Kasumi-1 (cell line): ENCODE measurements at regions not wholly inside any gene's neighbourhood (a gene's known extent, or its start where the extent isn't known, plus 50 kb on each side); places are given as distances from the start of the nearest gene placed in this dataset.
A peak's percentile ranks its signal among the peaks of the same experiment; 100 is the strongest.

Experiments
- DNase-seq, 2 experiments: peaks; one replicate each; lab custom pipeline; 2025; lab: John Stamatoyannopoulos, UW

DNA sequence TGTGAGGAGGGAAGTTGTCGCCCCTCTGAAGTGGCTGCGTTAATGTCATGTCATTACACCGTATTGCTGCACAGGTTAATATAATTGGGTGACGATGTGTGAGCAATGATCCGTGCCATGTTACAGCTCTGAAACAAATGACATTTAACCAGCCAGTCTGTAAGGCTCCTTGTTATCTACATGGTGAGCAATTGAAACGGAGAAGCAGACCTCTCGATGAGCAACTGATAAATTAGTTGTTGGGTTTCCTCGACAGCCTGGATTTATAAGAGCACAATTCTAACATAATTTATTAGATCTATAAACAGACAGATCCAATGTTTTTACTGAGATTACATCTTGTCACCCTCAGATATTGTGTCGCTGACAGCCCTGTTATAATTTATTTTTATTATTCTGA lies 49.9 kb upstream of the MAFB start:
- DNase-seq = no peak

DNA sequence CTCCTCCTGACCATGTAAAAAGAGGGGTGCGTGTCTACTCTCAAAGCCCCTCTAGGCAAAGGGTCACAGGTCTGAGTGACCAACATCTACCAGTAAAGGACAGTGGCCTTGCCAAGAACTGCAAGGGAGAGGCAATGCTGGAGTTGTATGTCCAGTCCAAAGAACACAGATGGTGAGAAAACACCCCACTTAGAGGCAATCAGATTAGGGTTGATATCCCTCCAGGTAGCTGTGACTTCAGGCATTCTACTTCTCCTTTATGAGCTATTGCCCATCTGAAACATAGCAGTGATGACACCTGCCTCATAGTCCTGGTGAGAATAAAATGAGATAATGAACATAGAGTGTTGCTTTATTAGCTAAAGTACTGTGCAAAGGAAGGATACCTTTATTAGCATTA lies 50.8 kb upstream of the MAFB start:
- DNase-seq = no peak

DNA sequence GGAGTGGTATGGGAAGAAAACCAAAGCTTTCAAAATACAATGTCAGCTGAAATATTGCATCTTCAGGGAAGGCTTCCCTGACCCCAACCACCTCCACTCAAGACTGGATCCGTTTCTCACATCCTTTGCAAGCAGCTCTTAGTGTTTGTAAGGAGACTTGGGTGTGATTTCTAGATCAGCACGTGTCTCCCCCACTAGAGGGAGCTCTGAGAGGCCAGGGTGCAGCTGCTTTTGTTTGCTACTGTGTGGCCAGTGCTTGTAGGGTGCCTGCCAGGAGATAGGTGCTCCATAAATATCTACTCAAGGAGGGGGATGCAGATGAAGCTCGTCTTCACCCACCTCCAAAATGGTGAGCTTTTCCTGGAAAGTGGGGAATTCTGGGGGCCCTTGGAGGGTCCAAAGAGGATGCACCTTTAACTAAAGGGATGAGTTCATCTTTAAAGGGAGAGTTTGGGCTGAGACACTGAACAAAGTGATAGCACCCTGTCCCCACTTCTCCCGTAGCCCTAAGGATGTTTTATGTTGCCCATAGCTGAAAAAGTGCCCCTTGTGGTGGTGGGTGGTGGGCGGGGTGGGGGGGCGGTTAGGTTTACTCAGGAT lies 52.6 kb upstream of the MAFB start:
- DNase-seq = peak; percentile 63 to 64

DNA sequence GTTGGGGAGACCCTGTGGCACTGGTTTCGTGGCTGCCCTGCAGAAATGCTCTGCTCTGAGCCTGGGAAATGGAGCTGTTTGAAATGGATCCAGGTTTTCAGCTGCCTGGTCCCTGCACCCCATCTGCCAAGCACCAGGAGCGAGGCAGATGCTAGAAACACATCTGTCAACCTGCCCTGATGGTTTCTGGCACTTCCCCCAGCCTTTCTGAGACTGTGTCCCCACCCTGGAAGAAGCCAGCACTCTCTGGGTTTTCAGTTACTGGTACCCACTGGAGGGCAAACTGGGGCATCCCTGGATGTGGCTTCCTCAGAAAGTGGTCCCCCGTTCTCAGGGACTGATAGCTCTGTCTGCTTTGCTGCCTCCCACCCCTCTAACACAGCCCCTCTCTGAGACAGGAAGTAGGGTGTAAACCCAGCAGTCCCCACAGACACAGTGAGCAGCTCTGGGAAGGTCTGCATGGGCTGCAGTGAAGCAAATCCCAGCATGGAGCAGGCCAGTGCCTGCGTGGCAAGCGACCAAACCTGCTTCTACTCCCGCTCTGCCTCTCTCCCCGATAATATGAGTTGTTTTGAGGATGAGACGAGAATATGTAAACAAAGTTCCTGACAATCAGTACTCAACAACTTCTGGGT lies 54.2 kb upstream of the MAFB start:
- DNase-seq = no peak

DNA sequence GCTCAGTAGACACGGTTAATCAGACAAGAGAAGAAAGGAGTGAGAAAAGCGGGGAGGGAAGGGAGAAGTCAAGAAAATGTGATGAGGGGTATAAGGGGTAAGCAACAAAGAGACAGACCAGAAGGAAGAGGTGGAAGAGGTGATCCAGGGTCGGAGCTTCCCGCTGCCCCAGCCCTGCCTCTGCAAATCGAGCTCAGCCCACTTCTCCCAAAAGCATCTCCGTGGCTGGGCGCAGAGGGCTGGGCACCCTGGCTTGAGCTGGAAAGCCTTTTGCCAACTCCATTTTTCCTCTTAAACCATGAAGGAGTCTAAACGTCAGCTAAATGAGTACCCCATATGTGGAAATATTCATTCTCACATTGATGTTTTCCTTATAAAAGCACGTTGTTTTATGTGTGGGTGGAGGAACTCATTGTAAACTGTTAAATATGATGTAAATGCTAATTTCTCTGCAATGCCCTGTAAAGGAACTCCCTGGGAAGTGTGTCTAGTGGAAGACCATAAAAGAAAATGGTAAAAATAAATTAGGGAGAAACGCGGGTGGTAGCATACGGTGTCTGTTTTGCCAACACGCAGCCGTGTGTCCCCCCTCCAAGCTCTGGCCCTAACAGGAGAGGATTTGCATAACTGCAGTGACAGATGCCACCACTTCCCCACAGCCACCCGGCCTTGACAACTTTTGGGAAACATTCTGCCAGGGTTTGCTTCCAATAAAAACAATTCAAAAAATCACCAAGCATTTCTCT lies 55.2 kb upstream of the MAFB start:
- DNase-seq = peak in 1 of 2 experiments; percentile 4

DNA sequence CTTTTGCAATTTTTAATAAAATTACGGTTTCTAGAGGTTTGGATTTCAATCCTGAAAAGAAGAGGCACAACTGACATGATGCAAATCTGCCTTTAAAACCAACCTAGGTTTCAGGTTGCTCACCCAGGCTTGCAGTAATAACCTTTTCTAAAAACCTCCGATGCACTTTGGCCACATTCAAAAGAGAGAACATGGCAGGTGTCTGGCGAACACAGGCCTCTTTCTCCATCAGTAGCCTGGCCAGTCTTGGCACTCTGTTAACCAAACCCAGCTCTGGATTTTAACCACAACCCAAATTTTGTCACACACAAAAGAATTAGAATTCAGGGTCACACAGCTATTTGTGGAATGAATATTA lies 55.8 kb upstream of the MAFB start:
- no peak for DNase-seq

DNA sequence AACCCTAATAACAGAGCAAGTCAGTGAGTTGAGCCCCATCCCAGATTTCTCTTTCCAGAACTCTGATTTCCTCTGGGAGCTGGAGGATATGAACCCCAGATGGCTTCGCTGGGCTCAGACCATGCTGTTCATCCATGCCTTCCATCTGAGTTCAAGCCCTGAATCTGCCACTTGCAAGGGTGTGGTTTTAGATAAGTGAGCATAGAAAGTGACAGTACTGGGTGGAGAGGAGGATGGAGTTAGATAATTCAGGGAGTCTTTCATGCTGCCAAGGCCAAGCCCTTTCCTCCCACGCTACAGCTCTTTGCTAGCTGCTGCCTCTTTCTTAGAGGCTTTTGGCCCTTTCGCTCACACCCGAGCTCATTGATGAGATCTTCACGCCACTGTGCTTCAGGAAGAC lies 57.2 kb upstream of the MAFB start:
- no peak for DNase-seq

DNA sequence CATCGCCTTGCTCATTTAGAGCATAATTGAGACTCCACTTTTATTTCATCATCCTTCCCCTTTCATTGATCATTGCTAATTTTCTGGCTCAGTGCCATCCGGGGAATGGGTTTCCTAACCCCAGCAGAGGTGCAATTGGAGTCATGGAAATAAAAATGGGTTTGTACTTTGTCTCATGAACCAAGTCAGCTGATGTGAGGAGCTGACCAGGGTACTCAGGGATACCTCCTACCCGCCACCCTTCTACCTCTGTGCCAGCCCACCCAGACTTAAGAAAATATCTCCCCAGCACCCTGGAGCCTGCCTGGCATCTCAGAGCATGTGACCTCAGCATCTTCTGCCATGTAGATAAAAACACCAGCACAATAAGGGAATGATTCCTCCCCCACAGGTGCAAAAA lies 59.1 kb upstream of the MAFB start:
- DNase-seq = no peak

DNA sequence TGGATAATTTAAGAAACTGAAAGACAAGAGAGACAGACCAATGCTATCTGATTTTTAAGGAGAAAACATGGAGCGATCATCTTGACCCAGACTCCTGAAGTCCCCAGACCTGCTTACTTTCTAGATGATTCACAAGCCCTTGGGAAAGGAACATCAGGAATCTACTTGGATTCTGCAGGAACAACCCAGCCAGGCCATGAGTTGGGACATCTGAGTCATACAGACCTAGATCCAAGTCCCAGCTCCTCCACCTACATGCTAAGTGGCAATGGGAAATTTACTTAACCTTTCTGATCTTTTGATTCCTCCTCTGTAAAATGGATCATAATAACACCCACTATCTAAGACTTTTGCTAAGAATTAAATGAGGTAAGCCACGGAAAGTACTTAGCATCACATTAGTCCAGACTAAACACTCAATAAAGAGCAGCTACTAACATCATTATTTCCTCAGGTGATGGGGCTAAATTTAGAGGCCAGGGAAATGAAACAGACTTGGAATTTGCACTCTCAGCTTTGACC lies 61.0 kb upstream of the MAFB start:
- no peak for DNase-seq

DNA sequence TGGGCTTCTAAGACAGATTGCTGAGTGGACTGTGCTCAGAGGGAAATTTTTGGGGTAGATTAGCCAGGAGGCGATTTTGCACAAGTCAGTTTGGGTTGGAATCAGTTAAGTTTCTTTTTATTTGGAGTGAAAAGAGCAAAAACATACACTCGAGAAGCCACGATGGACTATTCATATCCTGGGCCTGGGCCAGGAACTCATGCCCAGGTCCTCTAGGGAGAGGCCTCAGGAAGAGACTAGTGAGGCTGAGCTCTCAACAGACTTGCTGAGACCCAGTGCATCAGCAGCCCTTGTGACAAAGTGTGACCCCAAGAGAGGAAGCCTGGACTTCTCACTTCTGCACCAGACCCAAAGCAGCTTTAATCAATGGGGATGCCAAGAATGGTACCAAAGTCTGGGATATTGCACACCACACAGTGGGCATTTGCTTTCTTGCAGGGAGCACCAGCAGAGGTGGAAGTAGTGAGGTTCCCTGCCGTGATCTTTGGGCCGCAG lies 61.6 kb upstream of the MAFB start:
- DNase-seq = no peak

DNA sequence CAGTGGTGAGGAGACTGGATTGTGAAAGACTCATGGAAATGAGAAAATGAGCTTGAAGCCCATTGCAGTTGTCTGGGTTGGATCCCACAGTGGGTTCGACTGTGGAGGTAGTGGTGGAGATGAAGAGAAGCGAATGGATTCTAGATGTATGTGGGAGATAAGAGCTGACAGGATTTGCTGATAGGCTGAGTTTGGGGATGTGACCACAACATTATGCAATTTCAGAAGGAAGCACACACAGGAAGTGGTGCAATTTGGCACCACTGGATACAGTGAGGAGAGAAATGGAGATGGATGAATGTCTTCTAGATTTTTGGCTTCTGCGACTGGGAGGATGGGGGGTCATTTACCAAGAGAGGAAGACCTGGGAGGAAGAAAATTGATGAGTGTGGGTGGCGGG lies 64.4 kb upstream of the MAFB start:
- peak; percentile 9 to 29 for DNase-seq

DNA sequence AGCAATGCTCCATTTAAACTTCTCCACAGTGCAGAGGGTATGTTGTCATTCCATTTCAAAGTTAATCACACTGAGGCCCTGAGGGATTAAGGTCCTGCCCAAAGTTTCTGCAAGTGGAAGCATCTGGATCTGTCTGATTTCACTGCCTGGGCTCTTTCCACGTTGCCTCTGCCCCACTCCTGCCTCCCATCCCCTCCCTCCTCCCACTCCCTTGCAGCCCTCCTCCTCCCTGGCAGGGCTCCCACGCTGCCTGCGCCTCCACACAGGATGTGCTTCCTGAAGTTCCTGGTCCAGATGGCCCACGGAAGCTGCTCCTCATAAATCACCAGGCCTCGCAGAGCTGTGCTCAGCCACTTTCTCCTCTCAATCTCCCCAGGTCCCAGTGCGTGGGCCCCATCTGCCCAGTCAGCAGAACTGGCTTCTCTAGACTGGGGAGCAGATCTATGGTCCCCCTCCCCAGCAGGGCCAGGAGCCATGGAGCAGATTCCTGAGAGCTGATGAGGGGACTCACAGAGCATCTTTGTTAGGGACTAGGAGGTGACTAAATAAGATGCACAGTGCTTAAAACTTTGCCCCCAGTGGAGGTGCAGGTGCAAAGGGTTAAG lies 65.4 kb upstream of the MAFB start:
- no peak for DNase-seq

DNA sequence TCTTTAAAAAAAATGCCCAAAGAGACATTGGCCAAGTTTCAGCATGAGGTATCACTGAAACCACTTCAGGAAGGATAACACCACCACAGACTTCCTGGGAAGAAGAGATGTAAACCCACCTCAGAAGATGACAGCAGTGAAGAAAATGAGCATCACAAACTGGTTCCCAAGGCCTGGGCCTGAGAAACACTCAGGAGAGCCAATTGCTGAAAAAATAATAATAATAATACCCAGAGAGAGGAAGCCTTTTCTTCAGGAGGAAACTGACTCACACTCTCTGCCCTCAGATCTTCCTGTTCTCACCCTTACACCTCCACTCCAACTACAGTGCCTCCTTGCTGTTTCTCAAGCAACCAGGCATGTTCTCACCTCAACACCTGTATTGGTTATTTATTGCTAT lies 68.1 kb upstream of the MAFB start:
- DNase-seq = peak in 1 of 2 experiments; percentile 18

DNA sequence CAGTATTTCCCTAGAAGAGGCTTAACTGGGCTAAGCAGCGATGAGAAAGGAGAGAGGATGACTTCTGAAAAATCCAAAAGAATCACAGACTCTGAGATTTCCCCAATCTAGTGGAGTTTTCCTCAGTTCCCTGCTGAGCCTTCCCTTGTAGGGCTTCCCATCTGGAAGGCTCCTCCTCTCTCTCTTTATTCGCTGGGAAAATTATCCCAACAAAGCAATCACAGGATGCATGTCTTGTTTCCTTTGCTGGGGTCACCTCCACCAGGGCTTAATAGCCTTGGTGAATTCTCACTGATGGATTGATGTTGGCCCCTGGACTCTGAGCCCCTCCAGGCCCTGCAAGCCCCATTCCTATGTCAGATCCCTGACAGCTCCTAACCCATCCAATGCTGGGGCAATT lies 69.8 kb upstream of the MAFB start:
- DNase-seq = no peak

DNA sequence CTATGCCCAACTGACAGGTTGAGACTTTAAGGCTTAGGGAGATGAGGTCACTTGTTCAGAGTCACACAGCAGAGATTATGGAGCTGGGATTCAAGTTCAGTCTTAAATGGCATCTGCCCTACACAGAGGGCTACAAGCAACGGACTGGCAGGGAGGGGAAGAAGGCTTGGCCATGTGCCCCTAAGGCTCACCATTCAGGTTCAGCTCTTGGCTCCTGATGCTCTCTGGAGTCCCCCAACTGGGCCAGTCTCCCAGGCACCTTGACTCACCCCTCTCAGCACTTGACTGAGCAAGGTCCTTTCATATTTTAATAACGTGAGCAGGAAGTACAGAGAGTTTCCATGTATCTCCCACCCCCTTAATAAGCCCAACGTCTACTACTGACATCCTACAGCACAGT lies 71.4 kb upstream of the MAFB start:
- DNase-seq = no peak

DNA sequence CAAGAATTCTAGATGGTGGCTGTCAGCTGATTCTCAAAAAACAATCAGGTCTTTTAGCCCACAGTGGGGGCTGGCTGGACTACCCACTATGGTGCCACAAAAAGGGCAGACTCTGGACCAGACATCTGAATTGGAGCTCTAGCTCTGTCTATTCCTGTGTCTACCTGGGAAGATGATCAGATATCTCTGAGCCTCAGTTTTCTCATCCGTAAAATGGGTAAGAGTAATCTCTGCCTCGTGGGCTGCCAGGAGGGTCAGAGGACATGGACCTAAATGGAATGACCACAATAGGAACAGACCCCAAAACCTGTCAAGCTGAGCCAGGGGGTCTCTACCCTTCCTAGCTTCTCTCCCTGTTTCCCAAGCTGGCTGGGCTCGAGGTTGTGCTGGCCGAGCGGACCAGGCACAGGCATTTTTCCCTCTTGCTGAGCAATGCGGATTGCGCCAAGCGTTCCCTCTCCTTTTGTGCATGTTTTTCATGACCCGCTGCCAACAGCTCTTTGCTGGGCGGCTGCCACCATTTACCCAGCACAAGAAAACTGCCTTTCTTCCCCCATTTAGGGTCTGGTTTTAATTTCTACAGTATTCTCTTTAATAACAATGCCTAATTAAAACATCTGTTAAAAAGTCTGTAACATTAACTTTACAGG lies 74.7 kb upstream of the MAFB start:
- DNase-seq = no peak

DNA sequence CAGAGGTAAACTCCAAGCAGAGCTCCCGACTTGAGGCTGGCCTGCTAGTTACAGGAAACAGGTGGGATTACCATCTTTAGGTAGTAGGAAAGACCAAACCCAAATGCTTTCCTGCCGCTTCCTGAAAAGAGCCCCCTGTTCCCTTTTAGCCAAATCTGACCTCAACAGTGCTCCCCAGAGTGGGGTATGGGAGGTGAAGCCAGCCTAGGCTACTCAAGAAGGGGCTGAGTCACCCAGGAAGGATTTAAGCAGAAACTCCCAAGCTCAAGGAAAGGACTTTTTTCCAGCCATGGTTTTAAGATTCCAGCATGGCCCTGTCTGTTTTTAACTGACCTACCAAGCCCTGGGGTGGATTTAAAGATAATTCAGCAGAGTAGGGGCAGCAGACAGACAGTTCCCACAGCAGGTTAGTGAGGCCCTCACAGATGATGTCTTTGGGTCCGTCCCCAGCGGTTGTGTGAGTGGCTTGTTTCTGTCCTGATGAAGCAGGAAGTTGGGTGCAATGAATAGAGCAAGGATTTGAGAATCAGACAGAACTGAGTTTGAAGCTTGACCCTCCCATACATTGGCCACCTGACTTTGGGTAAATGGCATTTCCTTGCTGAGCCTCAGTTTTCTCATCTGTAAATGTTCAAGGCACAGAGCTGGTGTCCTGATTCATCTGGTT lies 76.9 kb upstream of the MAFB start:
- no peak for DNase-seq

DNA sequence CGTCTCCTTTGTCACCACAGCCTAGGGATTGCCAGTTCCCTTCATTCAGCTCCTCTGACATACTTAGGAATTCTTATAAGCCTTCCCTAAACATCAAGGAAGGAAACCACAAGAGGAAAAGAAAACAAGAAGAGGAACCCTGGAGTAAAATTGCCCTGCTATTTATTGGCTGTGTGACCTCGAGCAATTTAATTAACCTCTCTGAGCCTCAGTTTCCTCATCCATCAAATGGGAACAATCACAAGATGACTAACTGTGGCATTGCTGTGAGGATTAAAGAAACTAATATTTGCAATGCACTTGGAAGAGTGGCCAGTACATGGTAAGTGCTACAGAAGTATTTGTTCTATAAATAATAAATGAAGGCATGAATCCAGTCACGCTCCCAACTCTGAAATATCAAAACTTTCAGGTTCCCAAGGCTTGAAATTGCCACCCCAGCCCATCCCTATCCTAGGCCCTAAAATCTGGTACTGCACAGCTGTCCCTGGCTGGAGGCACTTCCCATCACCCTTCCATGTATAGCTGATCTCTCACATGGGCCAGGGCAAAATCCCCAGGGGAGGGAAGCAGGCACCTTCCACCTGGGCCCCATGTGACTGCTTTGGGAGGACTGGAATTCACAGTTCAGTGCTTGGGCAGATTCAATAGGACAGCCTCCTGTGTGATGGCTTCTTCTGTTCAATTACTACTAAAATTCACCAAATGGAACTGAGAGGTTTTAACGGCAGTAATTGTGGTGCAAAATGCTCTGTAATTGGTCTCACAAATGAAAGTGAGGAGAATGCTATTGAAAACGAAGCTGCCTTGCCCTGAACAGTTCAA lies 78.0 kb upstream of the MAFB start:
- no peak for DNase-seq

DNA sequence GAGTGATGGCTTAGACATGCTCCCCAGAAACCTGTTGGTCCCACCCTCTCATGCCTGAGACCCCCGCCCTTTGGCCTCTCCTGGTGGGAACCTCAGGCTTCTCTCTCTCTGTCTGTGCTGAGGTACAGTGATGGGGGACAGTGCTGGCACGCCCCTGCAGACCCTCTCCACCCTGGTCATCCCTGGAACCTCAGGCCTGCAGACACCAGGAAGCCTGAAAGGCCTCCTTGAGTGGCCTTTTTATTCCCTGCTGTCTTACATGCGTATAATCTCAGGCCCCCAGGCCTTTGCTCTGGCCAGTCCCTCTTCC lies 78.5 kb upstream of the MAFB start:
- DNase-seq = no peak

DNA sequence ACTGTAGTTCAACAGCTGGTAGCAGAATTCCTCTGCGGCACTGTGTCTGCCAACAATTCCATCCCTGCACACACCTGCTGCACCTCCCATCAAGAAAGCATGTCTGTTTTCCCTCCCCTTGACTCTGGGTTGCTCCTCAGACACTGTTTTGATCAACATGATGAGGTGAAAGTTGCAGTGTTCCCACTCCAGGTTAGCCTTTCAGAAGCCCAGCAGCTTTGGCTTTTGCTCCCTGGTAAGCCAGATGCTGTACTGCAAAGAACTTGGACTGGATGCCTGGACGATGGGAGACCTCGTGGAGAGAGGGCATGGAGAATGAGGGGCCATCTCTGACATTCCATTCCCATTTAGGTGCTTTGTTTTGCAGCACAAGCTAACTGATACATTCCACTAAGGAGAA lies 79.1 kb upstream of the MAFB start:
- no peak for DNase-seq

DNA sequence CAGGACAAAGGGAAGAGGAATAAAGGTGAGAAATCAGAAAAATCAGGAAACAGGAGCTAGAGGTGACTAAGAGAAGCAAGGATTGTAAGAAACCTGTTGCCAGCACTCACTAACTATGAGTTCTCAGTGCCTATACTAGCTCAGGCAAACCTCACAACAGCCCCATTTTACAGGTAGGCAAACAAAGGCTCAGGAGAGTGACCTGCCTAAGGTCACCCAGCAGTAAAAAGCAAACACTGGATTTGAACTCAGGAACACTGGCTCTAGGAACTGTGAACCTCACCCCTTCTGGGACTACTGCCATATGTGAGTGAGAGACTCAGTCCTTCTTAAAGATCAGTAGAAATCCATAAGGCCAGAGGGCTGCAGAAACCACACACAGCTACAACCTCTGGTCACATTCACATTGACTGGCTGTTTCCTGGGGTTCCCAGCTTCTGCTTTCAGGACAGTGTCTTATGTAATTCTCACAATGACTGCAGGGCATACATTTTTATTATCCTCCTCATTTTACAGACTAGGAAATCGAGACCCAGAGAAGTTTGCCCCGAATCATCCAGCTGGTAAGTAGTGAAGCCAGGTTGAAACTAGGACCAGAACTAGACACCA lies 80.7 kb upstream of the MAFB start:
- peak; percentile 73 to 78 for DNase-seq
